Stimulated activated naive CD4-positive, alpha-beta T cell (primary cell): ENCODE measurements at regions not wholly inside any gene's neighbourhood (a gene's known extent, or its start where the extent isn't known, plus 50 kb on each side); places are given as distances from the start of the nearest gene placed in this dataset.

Experiments used
- DNase-seq, 6 experiments: peaks; one replicate each; lab custom pipeline; 2025; lab: John Stamatoyannopoulos, UW

- DNase-seq: no peak
Observed at GRCh38 chr2:12315224-12315623, 401.5 kb upstream of the TRIB2 start.

- no peak for DNase-seq
Observed at GRCh38 chr2:12316476-12316875, 400.3 kb upstream of the TRIB2 start.

- no peak for DNase-seq
Observed at GRCh38 chr2:12317286-12317685, 399.4 kb upstream of the TRIB2 start.

GRCh38 chr2:12317814-12318426, 398.8 kb upstream of the TRIB2 start:
- DNase-seq: no peak

GRCh38 chr2:12318427-12319057, 398.2 kb upstream of the TRIB2 start:
- no peak for DNase-seq

- no peak for DNase-seq
Observed at GRCh38 chr2:12320027-12320734, 396.6 kb upstream of the TRIB2 start.

GRCh38 chr2:12320991-12321641, 395.6 kb upstream of the TRIB2 start:
- no peak for DNase-seq

GRCh38 chr2:12321886-12322285, 394.9 kb upstream of the TRIB2 start:
- DNase-seq: no peak

GRCh38 chr2:12325806-12326205, 390.9 kb upstream of the TRIB2 start:
- DNase-seq: no peak

GRCh38 chr2:12326449-12327190, 390.1 kb upstream of the TRIB2 start:
- DNase-seq: peak in 1 of 6 experiments; percentile 19

- no peak for DNase-seq
Observed at GRCh38 chr2:12330916-12331315, 385.8 kb upstream of the TRIB2 start.

GRCh38 chr2:12331698-12332097, 385.0 kb upstream of the TRIB2 start:
- DNase-seq: no peak

GRCh38 chr2:12333293-12333692, 383.4 kb upstream of the TRIB2 start:
- no peak for DNase-seq

GRCh38 chr2:12334412-12334966, 382.2 kb upstream of the TRIB2 start:
- DNase-seq: peak in 3 of 6 experiments; percentile 14 to 61 (median 58)

- DNase-seq: no peak
Observed at GRCh38 chr2:12335131-12335530, 381.6 kb upstream of the TRIB2 start.

GRCh38 chr2:12335995-12336394, 380.7 kb upstream of the TRIB2 start:
- DNase-seq: no peak

GRCh38 chr2:12338946-12339697, 377.6 kb upstream of the TRIB2 start:
- no peak for DNase-seq

- DNase-seq: no peak
Observed at GRCh38 chr2:12340164-12340563, 376.6 kb upstream of the TRIB2 start.

- no peak for DNase-seq
Observed at GRCh38 chr2:12341215-12341614, 375.5 kb upstream of the TRIB2 start.

- DNase-seq: no peak
Observed at GRCh38 chr2:12341920-12342319, 374.8 kb upstream of the TRIB2 start.

- no peak for DNase-seq
Observed at GRCh38 chr2:12343141-12343540, 373.6 kb upstream of the TRIB2 start.
